Neuron (in vitro differentiated cells): ENCODE measurements at regions not wholly inside any gene's neighbourhood (a gene's known extent, or its start where the extent isn't known, plus 50 kb on each side); places are given as distances from the start of the nearest gene placed in this dataset.
"Not testable (repeated sequence)": the region's sequence is repeated elsewhere in the genome, so short reads cannot be mapped to it uniquely, and the experiment has no call there.

Experiments used
- H2AFZ ChIP-seq: one replicate; pipeline ENCODE4 v1.6.1; 2013; ENCODE audit warnings: low read depth, mild to moderate bottlenecking, inconsistent platforms, low read length, moderate library complexity
- H3K27me3 ChIP-seq: one replicate; pipeline ENCODE4 v1.6.1; 2013; ENCODE audit warnings: low read length; ENCODE audit not compliant: insufficient read depth
- H3K36me3 ChIP-seq: one replicate; pipeline ENCODE4 v1.6.1; 2013; ENCODE audit warnings: low read length; ENCODE audit not compliant: insufficient read depth
- H3K4me1 ChIP-seq: one replicate; pipeline ENCODE4 v1.6.1; 2013; ENCODE audit warnings: low read length; ENCODE audit not compliant: insufficient read depth
- H3K4me3 ChIP-seq: 2 replicates; pipeline ENCODE4 v1.5.1; 2013; ENCODE audit warnings: mild to moderate bottlenecking, low read length, moderate library complexity
- H3K9me3 ChIP-seq: one replicate; pipeline ENCODE4 v1.6.1; 2013; ENCODE audit warnings: low read length

GRCh38 chr3:84299329-84299728 is 659.5 kb upstream of the CADM2 start:
- H3K36me3 ChIP-seq = no peaks in the 10 kb centered on the region
- H3K9me3 ChIP-seq = no peaks in the 10 kb centered on the region
- H3K4me1 ChIP-seq = no peaks in the 10 kb centered on the region
- no peak overlapping the region for H3K4me3 ChIP-seq
- H2AFZ ChIP-seq = no peak overlapping the region
- no peaks in the 10 kb centered on the region for H3K27me3 ChIP-seq

- Histone ChIP-seq H3K9me3 (no peaks in the 10 kb centered on the region), H3K4me3 (no peak overlapping the region), H2AFZ (no peak overlapping the region), H3K27me3 (no peaks in the 10 kb centered on the region), H3K4me1 (no peaks in the 10 kb centered on the region), H3K36me3 (no peaks in the 10 kb centered on the region)
Measured at GRCh38 chr3:84304214-84304613, 654.6 kb upstream of the CADM2 start.

GRCh38 chr3:84307339-84307738 is 651.5 kb upstream of the CADM2 start:
- no peak overlapping the region for H2AFZ ChIP-seq
- no peaks in the 10 kb centered on the region for H3K4me1 ChIP-seq
- no peaks in the 10 kb centered on the region for H3K9me3 ChIP-seq
- no peaks in the 10 kb centered on the region for H3K36me3 ChIP-seq
- H3K27me3 ChIP-seq = no peaks in the 10 kb centered on the region
- H3K4me3 ChIP-seq = no peak overlapping the region

GRCh38 chr3:84308379-84308778 is 650.4 kb upstream of the CADM2 start:
- Histone ChIP-seq H3K27me3 (no peaks in the 10 kb centered on the region), H2AFZ (no peak overlapping the region), H3K4me1 (no peaks in the 10 kb centered on the region), H3K9me3 (no peaks in the 10 kb centered on the region), H3K36me3 (no peaks in the 10 kb centered on the region), H3K4me3 (no peak overlapping the region)

- Histone ChIP-seq H3K27me3 (no peaks in the 10 kb centered on the region), H3K36me3 (no peaks in the 10 kb centered on the region), H2AFZ (peak overlapping the region; percentile 2), H3K4me1 (no peaks in the 10 kb centered on the region), H3K9me3 (no peaks in the 10 kb centered on the region), H3K4me3 (no peak overlapping the region)
Measured at GRCh38 chr3:84318273-84318809, 640.4 kb upstream of the CADM2 start.

GRCh38 chr3:84365563-84366278 is 593.1 kb upstream of the CADM2 start:
- H3K4me1 ChIP-seq, H2AFZ ChIP-seq, H3K4me3 ChIP-seq, H3K36me3 ChIP-seq, H3K9me3 ChIP-seq, H3K27me3 ChIP-seq: not testable (repeated sequence)
